ENCODE measurements at regions not wholly inside any gene's neighbourhood (a gene's known extent, or its start where the extent isn't known, plus 50 kb on each side); places are given as distances from the start of the nearest gene placed in this dataset.

- no peak for FAIRE-seq
- Histone ChIP-seq H3K4me3 (ENCODE audit: low read depth, low read length) (no peak overlapping the region), H3K36me3 (ENCODE audit: control insufficient read depth, insufficient read depth, low read length) (no peaks in the 10 kb centered on the region), H3K27me3 (ENCODE audit: control insufficient read depth, insufficient read depth, low read length) (no peaks in the 10 kb centered on the region)
- no peak for DNase-seq (ENCODE audit: low read depth)
- TF ChIP-seq CTCF (IDR thresholded peaks at IDR 0.05; ENCODE audit: insufficient read depth, low read length, severe bottlenecking): no peak
These were observed 129.9 kb upstream of the MOCS2 start for GRCh38 chr5:53239301-53239990.

- no peak for DNase-seq (ENCODE audit: low read depth)
- no peak for TF ChIP-seq CTCF (IDR thresholded peaks at IDR 0.05; ENCODE audit: insufficient read depth, low read length, severe bottlenecking)
- no peaks in the 10 kb centered on the region for H3K36me3 ChIP-seq (ENCODE audit: control insufficient read depth, insufficient read depth, low read length)
- FAIRE-seq: no peak
- no peaks in the 10 kb centered on the region for H3K27me3 ChIP-seq (ENCODE audit: control insufficient read depth, insufficient read depth, low read length)
- no peak overlapping the region for H3K4me3 ChIP-seq (ENCODE audit: low read depth, low read length)
These were observed 131.1 kb upstream of the MOCS2 start for GRCh38 chr5:53240661-53241060.

GRCh38 chr5:53241572-53241971 is 132.0 kb upstream of the MOCS2 start:
- DNase-seq (ENCODE audit: low read depth) (no peak), FAIRE-seq (peak; percentile 77)
- H3K36me3 ChIP-seq (ENCODE audit: control insufficient read depth, insufficient read depth, low read length): no peaks in the 10 kb centered on the region
- no peak overlapping the region for H3K4me3 ChIP-seq (ENCODE audit: low read depth, low read length)
- H3K27me3 ChIP-seq (ENCODE audit: control insufficient read depth, insufficient read depth, low read length): no peaks in the 10 kb centered on the region
- no peak for TF ChIP-seq CTCF (IDR thresholded peaks at IDR 0.05; ENCODE audit: insufficient read depth, low read length, severe bottlenecking)

- FAIRE-seq: no peak
- DNase-seq (ENCODE audit: low read depth): no peak
These were observed 133.8 kb upstream of the MOCS2 start for GRCh38 chr5:53243403-53243802.

GRCh38 chr5:53246042-53246836 is 136.7 kb upstream of the MOCS2 start:
- Histone ChIP-seq H3K4me3 (ENCODE audit: low read depth, low read length) (no peak overlapping the region), H3K36me3 (ENCODE audit: control insufficient read depth, insufficient read depth, low read length) (no peaks in the 10 kb centered on the region), H3K27me3 (ENCODE audit: control insufficient read depth, insufficient read depth, low read length) (no peaks in the 10 kb centered on the region)
- no peak for TF ChIP-seq CTCF (IDR thresholded peaks at IDR 0.05; ENCODE audit: insufficient read depth, low read length, severe bottlenecking)
- peak; percentile 96 for DNase-seq (ENCODE audit: low read depth)
- no peak for FAIRE-seq

More at GRCh38 chr5:53243403-53243802, 133.8 kb upstream of the MOCS2 start:
- Histone ChIP-seq H3K4me3 (ENCODE audit: low read depth, low read length) (no peak overlapping the region), H3K27me3 (ENCODE audit: control insufficient read depth, insufficient read depth, low read length) (no peaks in the 10 kb centered on the region), H3K36me3 (ENCODE audit: control insufficient read depth, insufficient read depth, low read length) (no peaks in the 10 kb centered on the region)
- TF ChIP-seq CTCF (IDR thresholded peaks at IDR 0.05; ENCODE audit: insufficient read depth, low read length, severe bottlenecking): no peak
